ENCODE measurements at regions not wholly inside any gene's neighbourhood (a gene's known extent, or its start where the extent isn't known, plus 50 kb on each side); places are given as distances from the start of the nearest gene placed in this dataset.

GRCh38 chr2:71277536-71278103 lies 50.7 kb upstream of the PAIP2B start:
- peak in 1 of 4 experiments; percentile 8 for DNase-seq

GRCh38 chr2:71277147-71277475 lies 50.2 kb upstream of the PAIP2B start:
- no peak for DNase-seq

- peak; percentile 64 to 69 (median 68) for DNase-seq
These were observed 49.6 kb upstream of the PAIP2B start for GRCh38 chr2:71276311-71277146.

All from activated CD4-positive, CD25-positive, alpha-beta regulatory T cell (primary cell).